HG03442 (cell line): ENCODE measurements at regions not wholly inside any gene's neighbourhood (a gene's known extent, or its start where the extent isn't known, plus 50 kb on each side); places are given as distances from the start of the nearest gene placed in this dataset.
"Not testable (repeated sequence)": the region's sequence is repeated elsewhere in the genome, so short reads cannot be mapped to it uniquely, and the experiment has no call there.

Source experiments
- ATAC-seq: cut with Tn5 transposase; IDR thresholded peaks from one replicate; pipeline ENCODE4 v1.9.1; 2021; ENCODE audit warnings: mild to moderate bottlenecking, moderate library complexity; ENCODE audit not compliant: unreplicated experiment

DNA sequence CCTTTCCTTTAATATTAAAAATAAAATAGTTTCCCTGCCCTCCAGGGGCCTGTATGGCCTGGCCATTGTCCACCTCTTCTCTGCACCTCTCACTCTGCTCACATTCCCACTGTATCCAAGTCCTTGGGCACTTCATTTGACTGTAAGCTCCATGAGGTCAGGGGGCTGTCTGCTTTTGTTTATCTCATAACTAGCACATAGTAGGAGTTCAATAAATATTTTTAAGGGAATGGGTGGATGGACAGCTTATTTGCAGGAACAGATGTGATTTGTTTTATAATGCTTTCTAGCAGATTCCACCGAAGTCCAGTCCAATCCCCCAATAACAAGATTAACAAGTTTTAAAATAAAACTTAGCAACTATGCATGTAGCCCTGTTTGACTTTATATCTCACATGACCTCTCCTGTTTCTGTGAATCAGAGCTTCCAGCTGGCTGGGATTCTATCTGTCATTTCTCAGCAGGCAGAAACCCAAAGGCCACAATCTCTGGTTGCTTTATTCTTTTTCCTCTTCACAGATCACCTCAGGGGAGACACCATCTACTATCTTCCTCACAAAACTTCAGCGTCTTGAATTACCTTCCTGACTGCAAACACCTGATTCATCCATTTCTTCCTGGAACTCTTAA, 123.0 kb upstream of the NR2F2 start:
- ATAC-seq: no peak

DNA sequence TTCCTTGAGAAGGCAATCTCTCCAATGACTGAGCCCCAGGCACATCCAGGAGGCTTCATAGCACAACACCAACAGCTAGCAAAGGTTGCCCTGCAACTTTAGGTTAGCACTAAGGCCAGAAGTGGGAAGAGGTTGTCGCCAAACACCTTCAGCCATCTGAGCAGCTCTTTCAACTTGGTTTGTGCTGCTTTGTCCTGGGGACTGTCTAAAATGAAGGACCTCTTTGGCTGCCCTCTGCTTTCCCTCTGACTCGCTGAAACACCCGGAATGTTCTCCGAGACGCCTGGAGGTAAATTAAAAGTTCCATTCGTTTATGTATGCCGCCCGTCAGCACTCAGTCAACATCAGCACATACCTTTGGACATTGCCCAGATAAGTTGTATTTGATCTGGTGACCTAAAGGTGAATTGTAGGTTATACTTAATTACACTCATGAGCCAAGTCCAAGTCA, 121.2 kb upstream of the NR2F2 start:
- no peak for ATAC-seq

DNA sequence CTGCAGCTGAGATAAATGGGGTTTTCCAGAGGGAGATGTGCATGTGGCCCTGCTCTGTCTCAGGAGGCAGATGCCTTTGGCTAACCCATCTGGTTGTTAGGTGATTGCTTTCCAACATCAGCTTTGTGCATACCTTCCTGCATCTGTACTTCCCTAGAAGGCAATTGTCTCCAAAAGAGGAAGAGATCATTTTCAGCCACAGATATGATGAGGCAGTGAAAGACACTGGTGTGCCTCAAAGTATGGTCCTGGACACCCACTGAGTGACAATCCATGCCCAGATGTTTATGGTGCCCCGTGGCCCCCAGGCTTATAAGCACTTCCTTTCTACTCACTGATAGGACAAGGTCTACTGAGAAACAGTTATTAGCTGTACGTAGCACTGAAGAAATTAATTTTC, 117.5 kb upstream of the NR2F2 start:
- no peak for ATAC-seq

DNA sequence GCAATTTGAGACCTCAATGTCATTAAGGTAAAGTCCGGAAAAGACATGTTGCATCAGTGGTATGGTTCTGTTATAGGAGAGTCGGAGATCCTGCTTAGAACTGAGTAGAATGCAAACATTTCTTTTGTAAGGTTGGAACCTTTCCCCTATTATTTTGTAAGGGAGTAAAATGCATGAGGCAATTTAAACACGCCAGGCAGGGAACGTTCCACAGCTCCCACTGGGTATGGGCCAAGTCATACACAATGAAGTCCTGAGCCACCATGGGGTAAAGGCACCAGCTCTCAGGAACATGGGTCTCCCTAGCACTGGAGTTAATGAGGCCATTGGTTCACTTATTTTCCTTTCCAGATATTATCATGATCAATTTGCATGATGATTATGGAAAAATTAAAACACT, 116.6 kb upstream of the NR2F2 start:
- no peak for ATAC-seq

DNA sequence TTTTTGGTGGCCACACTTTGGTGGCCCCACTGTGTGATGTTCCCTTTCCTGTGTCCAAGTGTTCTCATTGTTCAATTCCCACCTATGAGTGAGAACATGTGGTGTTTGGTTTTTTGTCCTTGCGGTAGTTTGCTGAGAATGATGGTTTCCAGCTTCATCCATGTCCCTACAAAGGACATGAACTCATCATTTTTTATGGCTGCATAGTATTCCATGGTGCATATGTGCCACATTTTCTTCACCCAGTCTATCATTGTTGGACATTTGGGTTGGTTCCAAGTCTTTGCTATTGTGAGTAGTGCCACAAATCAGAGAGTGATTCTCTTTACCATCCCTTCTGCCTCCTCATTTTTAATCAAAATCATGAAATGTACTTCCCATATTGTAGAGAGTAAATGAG, 114.0 kb upstream of the NR2F2 start:
- not testable (repeated sequence) for ATAC-seq

DNA sequence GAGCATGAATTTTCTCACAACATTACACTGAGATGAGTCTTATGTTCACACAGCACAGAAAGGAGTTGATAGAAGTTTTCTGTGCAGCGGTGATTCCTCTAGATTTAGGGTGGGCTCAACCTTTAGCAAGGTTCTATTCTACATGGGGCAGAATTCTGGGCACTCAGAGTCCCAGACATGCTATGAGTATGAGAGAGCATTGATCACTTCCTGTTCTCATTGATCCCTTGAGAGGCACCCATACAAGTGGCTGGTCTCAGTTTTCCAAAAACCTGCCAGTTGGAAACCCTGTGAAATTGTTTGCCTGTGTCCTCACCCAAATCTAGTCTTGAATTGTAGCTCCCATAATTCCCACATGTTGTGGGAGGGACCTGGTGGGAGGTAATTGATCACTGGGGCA, 112.5 kb upstream of the NR2F2 start:
- ATAC-seq: no peak

DNA sequence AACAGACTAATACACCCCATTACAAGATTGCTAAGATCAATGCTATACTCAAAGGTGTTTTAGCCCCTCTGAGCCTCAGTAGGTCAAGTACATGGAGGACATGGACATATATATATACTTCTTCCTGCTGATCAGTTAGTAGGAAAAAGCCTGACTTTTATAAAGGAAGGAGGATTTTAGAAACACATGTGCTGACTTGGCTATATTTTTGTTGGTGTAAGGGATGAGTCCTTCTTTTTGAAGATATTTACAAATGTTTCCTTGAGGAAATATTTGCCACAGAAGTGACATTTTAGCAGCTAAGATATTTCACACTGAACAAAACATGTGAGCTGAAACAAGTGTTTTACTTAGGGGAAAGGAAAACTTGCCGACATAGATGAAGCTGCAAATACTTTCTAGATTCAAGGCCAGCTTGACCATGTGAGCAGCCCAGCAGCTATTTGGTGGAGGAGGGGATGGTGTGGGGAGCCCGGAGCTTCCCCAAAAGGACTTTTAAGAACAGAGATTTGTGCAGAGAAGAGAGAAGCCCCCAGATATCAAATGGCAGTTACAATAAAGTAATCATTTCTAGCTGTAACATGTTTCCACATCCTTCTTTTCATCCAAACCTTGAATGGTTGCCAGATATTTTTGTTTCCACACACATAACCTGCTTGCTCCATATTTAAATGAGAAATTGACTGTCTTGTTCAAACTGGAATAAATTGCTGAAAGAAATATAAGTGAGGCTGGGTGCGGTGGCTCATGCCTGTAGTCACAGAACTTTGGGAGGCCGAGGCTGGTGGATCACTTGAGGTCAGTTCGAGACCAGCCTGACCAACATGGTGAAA, 111.7 kb upstream of the NR2F2 start:
- no peak for ATAC-seq

DNA sequence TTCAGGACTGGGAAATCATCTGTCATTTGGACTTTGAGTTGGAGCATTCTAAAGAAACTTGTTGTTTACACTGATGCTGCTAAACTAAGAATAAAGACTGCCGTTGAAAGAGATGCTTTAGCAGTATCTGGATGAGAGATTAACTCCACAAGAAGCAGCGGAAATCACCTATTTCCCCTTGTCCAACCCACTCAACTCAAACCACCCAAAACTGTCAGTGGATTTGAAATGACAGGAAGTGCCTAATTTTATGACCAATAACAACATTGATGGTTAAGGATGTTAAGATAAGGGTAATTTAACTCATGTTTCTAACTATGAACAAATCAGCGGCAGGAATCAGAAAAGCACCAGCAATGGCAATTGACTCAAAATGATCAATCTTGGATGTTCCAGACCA, 110.8 kb upstream of the NR2F2 start:
- ATAC-seq: no peak

DNA sequence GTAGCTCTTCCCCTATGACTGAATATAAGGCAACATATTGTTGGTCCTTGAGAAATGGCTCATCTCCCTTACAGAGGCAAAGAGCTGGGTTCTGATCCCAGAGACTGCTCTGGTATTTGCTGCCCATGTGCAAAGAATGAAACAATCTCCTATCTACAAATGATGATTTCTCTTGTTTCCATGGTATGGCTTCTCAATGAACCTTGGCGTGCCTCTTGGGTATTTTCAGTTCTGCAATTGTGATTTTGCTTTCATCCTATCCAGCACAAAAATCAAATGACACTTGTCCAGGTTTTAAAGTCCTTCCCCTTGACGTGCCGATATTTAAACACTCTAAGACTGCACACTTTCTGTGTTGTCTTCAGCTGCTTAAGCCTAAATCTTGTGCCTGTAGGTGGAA, 109.8 kb upstream of the NR2F2 start:
- no peak for ATAC-seq

DNA sequence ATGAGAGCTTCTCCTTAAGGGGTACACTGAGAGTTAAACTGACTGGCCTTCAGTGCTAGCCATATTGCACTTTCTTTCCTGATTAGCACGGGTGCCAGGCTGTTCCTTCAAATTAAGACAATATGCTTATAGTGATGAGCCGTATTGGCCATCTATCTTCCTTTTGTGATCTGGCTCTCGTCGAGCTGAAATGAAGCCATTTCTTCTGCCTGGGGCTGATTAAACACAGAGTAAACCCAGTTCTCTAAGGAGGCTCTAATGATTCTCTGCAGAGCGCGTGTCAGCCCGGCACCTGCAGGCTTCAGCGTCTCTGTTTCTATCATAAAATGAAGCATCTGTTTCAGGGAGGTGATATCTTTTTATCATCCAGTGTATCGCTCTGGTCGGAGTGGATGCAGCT, 107.5 kb upstream of the NR2F2 start:
- no peak for ATAC-seq

DNA sequence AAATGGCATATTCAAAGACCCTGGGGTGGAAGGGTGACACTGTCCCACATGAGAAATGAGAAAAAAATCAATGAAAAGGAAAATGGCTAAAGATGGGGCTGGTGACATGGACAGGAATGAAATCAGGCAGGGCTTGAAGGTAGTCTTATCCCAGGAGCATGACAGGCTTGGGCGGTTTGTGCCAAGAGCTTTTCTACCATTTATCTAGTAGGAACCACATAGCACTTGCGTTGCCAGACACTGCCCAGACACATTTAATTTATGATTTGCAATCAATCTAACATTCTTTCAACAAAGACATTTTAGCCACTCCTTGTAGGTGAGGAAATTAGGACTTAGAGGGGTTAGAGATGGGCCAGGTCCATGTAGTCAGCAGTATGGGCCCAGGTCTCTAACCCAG, 106.6 kb upstream of the NR2F2 start:
- ATAC-seq: no peak

DNA sequence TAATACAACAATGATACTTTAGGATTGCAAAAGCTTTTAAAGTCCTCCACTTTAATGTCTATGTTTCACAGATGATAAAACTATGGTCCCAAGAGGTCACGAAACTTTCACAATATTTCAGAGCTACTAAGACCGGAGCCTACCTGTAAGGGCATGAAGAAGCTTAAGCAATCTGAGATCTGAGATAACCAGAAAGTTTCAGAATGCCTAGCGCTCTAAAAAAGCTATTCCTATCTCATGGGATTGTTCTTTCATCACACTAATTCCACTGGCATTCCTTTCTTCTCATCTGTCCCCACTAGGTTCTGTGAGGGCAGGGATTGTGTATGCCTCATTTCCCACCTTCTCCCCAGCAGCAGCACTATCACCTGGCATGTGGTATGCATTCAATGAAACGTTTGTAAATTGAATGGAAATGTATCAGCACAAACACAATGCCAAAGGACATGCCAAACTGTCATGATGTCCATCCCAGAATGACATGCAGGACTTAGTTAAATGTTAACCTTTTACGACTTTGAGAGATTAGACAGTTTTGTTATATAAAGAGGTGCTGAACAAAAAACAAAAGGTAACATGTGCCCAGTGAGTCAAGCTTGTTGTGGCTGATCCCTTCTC, 104.7 kb upstream of the NR2F2 start:
- no peak for ATAC-seq

DNA sequence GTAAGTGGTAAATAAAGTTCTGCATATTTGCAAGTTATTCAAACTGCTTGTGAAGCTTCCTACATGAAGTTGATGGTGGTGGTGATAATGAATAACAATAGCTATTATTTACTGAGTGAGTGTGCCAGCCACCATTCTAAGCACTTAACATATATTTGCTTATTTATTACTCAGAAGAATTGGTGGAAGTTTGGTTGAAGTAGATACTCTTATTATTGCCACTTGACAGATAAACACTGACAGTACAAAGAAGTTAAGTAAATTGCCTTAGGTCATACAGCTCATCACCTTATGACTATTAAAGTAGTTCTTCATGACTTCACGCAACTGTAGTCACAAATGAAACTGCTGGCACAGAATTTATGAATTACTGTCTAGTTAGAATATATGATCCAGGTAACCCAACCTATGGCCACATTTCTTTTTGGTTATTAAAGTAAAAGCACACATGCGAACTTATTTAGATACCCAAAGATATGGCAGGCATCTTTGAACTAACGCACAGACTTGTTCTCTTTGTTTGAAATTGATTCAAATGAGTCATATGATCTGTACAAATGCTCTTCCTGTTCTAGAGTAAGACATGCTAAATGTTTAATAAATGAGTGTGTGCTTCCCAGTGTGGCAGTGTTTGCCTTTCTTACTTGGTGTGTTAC, 99.8 kb upstream of the NR2F2 start:
- no peak for ATAC-seq

DNA sequence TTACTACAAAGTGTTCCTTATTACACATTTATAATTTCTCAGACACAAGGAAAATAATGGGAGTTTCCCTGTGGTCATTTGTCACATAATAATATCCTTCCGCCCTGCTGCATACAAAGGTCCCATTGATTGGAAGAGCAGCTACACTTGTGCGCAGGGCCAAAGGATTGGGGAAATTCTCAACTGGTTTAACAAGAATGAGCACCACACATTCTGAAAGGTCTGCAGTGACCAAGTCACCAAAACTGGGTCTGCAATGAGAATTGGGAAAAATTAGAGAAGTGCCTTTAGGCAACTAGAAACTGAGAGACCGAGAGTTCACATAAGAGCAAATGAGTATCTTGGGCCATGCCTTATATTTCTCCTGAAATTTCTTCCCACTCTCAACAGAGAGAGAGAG, 98.2 kb upstream of the NR2F2 start:
- no peak for ATAC-seq

DNA sequence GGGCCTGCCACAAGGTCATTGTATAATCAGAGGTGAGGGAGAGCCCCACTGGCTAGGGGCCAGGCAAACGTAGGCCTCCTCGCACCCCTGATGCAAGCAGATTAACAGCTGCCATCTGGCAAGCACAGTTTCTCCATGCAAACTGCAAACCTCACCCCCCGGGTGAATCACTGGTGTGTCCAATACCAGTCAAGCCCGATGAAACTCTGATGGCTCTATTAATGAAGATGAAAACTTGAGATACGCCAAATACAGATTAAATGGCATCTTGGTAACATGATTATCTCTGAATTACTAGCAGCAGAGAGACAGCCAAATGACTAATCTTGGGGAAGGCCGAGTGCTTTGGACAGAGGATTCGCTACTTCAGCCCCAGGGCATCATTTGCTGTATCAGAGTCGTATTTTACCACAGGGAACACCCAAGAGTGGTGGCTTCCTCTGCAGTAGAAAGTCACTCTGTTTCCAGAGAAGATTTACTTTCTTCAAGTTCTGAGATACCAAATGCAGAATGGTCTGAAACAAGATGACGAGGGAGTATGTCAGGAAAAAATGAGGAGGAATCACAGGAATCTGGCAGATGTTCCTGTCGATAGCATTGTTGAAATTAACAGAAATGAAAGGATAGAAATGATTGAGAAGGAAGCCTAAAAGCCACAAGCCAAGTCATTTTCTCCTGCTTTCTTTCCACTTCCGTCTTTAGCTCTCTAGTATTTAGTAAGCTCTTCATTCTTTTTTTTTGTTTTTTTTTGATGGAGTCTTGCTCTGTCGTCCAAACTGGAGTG, 96.2 kb upstream of the NR2F2 start:
- no peak for ATAC-seq

DNA sequence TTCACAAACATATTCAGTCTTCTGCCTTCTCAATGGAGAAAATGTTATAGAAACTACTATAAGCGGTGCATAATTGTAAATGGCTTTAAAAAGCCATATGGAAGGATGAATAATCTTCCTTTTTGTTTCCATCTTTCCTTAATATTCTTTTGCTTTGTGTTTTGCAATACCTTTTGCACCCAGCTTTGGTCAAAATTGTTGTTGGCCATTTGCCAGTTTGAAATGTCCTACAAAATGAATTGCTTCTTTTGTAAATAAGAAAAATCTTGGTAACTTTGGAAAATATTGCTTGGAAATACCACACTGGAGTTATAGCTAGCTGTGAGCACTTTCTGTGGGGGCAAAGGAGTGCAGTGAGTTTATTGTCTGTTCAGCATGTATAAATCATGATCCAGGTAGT, 93.5 kb upstream of the NR2F2 start:
- ATAC-seq: no peak

DNA sequence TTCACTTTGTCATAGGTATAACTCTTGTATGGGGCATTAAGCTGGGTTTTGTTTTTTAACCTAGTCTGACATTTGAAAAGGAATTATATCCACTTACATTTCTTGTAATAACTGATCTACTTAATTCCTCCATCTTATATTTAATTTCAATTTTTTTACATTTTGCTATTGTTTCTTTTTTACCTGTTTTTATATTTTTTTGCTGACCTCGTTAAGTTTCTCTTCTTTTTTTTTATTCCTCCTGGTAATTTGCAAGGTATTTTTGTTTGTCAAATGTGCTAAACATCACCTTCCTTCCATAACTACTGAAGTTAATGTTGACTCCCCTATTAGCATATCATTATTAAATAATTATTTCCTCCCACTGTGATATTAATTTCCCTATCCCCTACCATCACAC, 87.7 kb upstream of the NR2F2 start:
- no peak for ATAC-seq

DNA sequence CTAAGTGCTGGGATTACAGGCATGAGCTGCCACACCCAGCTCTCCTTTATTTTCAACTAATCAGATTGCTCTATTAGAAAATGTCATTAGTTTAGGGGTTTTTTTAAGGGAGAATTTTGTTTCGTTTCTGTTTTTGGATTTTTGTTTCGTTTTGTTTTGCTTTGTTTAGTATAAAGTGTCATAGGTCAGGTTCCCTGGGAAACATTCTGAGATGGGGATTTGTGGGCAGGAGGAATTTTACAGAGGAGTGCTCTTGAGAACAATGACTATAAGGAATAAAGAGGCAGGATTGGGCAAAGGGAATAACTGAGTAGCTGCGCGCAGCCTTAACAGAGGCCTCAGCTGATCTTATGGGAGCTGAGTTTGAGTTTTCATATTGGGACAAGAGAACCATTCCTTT, 86.8 kb upstream of the NR2F2 start:
- ATAC-seq: no peak

DNA sequence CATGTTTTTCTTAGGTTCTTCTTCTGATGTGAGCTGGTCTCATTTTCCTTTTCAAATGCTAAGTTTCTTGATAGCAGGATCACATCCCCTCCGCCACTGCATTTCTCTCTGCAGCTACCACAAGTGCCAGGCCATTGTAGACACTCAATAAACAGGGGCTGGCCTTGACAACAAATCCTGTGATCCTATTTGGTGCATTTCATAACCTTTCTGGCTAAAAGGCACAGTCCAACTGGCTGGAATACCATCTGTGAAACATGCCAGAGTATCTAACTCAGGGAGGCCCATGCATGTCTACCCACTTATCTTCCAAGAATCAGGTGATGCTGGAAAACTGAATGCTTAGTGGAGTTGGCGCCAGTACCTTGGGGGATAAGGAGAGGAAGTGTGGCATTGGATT, 85.2 kb upstream of the NR2F2 start:
- ATAC-seq: no peak

DNA sequence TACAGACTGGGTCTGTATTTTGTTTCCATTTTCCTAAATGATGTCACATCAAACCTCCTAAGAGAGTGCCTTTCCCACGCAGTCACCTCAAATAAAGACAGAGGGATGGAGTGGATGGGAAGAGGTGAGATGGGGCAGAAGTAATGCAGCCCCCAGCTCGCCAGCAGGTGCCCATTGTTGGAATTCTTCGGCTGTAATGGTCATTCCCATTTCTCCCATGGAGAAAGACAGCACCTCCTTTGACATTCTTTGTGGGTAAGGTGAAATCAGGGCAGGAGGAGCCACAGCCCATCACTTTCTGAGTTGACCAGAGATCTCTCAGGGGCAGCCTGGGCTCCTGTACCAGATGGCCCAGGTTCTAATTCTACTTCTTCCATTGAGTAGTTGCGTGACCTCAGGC, 84.4 kb upstream of the NR2F2 start:
- no peak for ATAC-seq
